ENCODE measurements at regions not wholly inside any gene's neighbourhood (a gene's known extent, or its start where the extent isn't known, plus 50 kb on each side); places are given as distances from the start of the nearest gene placed in this dataset.
"Not testable (repeated sequence)": the region's sequence is repeated elsewhere in the genome, so short reads cannot be mapped to it uniquely, and the experiment has no call there.

DNA sequence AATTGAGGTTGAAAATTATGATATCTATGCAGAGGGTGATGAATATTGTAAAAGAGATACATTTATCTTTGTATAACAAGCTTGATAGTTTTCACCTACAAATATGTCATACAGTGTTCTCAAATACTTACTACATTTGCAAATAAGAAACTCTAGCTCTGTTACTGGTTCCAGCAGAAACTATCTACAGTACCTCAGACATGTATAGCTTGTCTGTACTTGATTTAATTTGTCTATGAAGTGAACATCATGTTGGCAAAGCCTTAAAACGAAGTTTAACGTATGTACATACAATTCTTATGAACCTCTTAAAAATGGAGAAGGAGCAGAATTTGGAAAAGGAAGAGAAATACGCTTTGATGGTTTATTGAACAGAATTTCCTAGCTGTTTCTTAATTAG is 201.4 kb upstream of the MARCKS start:
- DNase-seq (ENCODE audit: low spot score), result no peak

DNA sequence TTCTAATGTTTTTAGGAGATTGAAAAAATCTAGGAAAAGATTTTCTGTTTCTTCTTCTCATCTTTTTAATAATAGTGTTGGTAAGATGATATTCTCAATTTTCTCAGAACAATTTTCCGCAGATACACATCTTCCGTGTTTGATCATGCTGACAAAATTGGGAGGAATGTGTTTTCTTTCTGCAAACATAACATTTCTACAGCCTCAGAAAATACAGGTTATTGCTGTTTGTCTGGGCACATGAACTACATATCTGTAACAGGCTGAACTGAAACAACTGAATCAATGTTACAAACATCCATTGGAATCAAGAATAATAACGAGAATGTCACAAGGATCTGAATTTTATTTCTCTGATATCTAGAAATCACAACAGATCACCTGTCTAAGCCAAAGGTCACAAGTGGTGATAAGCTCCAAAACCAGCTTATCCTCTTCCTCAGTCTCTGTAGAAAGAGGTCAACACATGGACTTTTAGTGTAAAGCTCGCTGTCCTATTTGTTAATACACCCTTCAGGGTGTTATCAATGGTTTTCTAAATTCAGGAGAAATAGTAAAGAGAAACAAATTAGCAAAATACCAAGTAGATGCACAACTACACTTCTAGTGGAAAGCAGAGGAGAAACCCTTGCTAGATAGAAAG is 197.3 kb upstream of the MARCKS start:
- DNase-seq (ENCODE audit: low spot score), result no peak

DNA sequence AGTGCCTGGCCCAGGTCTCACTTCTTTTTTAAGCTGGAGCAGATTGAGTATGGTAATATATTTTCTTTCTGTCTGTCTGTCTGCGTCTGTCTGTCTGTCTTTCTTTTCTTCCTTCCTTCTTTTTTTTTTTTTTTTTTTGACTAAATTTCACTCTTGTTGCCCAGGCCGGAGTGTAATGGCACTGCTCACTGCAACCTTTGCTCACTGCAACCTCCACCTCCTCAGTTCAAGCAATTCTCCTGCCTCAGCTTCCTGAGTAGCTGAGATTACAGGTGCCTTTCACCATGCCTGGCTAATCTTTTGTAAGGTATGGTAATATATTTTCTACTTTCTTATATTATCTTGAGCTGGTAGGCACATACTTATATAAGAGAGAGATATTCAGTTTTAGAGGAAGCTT is 196.3 kb upstream of the MARCKS start:
- no peak for DNase-seq (ENCODE audit: low spot score)

DNA sequence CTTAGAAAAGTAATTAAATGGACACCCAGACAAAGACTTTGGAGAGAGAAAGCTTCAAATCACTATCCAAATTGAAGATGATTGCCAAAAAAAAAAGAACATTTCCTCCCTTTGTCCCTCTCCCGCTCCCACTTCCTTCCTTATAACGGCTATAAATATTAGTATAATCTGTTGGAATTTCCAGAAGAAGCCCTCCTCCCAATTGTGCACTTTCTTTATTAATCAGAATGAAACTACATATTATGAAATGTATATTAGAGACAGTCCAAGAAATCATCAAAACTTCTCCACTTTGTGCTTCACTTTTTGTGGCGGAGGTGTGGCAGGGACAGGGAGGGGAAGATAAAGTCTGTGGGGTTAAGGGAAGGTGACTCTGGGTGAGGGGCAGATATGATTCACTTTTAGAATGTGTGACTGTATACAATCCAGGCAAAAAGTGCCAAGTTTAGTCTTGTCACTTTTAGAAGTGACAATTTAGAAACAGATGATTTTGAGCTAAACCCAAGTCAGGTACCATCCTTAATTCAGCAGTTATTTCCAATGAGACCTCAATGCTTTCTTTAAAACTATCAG is 195.0 kb upstream of the MARCKS start:
- no peak for DNase-seq (ENCODE audit: low spot score)

DNA sequence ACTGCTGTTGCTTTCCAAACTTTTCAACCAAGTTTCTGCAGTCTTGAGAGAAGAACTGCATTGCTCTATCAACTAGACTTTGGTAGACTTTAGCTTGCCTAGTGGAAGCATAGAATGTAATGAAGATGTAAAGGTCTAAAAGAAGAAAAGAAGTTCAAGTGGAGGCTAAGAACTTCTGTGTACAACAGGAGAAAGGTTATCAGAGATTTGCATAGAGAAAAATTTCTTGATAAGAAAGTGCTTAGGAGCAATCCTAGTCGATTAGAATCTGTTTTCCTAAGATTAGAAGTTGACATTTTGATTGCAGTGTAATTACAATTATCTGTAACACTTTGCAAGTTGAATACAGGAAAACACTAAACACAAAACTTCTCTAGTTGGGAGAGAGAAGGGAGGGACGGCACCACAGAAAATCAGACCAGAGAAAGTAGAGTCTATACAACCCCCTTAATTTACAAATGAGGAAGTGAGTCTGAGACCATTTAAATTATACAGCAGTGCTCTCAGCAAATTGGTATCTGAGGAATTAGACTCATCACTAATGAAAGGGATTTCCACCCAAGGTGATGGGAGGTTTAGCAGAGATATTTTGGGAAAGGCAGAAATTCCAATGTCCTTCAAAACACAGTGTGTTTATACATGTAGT is 194.3 kb upstream of the MARCKS start:
- DNase-seq (ENCODE audit: low spot score), result no peak

DNA sequence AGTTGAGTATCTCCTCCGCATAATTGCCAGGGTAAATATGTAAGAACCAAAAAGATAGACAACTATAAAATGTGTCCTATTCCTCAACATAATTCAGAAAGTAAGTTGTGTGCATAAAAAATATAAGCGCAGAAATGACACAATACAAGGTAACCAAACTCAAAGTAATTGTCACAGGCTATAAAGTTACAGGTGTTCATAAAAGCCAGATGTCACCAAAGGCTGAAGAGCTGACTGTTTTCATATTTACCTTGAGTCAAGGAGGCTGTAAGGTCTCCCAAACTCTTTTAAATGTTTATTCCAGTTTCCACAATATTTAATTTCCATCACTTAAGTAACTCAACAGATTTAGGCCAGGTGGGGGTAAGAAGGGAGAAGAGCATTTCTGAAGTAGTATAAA is 192.2 kb upstream of the MARCKS start:
- DNase-seq (ENCODE audit: low spot score), result no peak

DNA sequence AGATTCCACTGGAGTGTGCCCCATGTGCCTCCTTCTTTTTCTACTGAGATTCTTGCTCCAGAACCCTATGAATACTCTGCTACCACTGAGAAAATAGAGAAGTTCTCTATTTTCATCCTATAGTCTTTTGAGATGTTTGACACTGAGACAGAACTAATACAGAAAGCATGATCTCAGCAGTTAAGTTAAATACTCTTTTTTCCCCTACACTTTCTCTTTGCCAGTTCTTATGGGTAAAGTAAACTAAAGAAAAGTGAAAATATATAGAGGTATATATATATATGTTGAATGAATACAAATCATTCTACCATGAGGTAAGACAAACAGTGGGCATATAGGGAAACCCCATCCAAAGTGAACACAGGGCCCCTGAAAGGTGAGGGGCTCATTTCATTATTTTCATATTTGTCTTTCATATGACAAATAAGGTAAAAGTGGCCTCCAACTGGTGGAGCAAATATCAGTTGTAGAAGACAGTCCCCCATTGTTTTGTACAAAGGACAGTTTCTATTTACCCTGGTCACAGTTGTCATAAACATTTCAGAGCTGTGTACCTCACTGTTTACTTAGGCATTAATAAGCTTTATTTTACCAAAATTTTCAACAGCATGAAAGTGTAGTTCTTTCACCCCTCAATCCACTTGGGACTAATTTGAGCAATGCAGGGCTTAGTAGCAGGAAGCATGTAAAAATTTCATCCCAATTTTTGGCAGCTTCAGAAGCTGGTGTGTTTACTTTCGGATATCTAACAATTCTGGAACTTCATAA is 188.3 kb upstream of the MARCKS start:
- DNase-seq (ENCODE audit: low spot score), result no peak

DNA sequence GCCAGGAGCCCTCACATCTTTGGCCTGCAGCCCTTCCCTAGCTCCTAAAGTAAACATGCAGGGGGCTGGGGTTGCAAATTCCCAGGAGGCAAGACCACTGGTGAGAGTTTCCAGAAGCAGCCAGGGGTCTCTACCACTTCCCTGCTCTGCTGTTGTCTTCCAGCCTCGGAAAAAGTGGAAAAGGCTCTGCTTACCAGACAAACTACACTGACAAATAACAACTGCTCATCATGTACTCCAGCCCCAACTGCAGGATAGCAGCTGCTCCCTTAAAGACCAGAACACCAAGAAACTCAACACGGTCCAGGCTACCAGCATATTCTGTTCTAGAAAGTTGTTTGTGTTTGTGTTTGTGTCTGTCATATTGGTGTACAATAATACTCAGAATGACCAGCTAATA is 187.5 kb upstream of the MARCKS start:
- no peak for DNase-seq (ENCODE audit: low spot score)

DNA sequence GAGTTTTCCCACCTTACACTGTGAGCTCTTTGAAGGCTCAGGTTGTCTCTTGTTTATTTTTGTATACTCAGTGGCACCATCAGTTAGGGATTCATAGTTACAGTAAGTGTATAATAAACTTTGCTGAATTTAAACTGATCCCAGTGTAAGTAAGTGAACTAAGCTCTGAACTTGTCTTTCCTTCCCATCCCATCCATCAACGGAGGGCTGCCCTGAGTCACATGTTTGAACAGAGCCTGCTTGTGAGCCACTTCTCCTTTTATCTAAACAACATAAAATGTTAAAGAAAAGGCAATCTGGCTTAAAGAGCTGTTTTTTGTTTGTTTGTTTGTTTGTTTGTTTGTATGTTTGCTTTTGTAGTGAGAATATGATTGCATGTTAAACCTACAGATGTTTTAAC is 185.7 kb upstream of the MARCKS start:
- no peak for DNase-seq (ENCODE audit: low spot score)

DNA sequence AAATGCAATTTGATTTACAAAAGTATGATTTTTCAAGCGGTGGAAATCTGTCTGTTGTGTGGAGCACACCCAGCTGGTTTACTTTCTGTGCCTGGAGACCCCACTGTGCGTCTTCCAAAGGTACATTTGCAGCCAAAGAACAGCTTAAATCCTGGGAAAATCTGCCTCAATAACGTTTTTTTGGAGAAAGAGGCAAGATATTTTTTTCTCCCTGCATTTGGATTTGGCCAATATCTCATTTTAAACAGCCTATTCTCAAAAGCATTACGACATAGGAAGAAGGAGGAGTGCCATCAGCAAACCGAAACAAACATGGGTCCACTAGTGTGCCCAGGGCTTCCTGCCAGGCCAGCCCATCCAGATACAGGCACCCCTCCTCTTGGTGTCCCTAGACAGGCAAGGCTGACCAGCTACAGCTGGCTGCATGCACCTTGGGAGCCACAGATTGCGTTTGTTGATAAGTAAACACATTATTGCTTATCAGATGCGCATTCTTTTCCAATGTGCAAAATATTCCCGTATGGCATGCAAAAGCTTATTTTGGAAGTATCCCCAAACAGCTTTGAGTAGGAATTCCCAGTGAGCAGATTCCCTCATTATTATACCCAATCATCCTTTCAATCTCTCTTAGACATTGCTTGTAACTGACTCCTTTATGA is 184.5 kb upstream of the MARCKS start:
- DNase-seq (ENCODE audit: low spot score), result peak; percentile 56

DNA sequence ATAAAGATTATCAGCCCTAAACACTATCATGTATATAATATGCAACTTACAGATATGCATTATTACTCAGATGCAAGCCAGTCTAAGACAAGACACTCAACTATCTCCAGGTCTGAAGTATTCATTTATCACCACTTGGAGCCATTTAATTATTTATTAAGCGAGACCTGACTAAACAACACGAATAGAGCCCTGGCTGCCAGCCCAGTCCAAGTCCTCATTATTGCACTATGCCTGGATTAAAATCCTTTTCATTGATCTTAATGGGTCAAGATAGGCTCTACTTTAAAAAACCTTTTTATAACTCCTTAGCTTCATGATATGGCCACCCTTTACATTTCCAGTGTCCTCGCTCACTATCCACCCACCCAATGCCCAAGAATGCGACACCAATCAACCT is 183.1 kb upstream of the MARCKS start:
- no peak for DNase-seq (ENCODE audit: low spot score)

DNA sequence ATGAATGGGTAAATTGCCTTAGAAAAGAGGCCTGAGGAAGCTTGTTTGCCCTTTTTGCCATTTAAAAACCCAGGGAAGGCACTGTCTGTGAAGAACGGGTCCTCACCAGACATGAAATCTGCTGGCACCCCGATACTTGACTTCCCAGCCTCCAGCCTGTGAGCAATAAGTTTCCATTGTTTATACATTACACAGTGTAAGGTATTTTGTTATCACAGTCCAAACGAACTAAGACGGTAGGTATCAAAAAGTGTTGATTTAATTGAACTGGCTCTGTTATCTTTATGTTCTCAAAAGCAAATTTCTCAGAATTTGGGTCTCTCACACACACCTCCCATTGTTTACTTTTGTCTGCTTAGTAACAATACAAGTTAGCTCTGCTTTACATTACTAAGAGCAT is 181.1 kb upstream of the MARCKS start:
- no peak for DNase-seq (ENCODE audit: low spot score)

DNA sequence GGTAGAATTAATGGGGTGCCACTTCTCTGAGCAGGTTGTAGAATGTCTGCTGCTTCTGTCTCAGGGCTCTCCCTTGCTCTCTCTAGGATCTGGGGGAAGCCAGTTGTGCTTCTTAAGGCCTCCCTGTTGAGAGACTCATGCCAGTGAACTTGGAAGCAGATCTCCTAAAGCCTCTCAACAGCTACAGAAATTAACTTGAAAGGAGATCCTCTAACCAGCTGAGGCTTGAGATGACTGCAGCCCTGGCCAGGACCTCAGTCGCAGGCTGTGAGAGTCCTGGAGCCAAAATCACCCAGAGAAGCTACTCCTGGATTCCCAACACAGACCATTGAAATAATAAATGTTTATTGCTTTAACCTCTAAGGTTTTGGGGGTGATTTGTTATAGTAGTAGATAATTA is 180.2 kb upstream of the MARCKS start:
- DNase-seq (ENCODE audit: low spot score), result no peak

DNA sequence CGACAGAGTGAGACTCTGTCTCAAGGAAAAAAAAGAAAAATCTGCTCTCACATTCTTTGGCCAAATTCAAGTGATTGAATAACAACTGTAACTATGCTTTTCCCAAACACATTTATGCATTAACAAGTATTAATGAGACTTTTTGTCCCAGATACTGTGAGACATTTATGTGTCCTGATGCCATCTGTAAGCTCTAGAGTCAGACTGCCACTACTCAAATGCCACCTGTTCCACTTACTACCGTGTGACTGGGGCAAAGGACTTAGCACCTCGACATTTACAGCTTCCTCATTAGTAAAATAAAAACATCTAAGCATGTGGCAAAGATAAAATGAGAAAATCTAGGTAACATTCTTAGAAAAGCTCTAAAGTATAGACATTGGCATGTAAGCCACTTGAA is 178.1 kb upstream of the MARCKS start:
- no peak for DNase-seq (ENCODE audit: low spot score)

DNA sequence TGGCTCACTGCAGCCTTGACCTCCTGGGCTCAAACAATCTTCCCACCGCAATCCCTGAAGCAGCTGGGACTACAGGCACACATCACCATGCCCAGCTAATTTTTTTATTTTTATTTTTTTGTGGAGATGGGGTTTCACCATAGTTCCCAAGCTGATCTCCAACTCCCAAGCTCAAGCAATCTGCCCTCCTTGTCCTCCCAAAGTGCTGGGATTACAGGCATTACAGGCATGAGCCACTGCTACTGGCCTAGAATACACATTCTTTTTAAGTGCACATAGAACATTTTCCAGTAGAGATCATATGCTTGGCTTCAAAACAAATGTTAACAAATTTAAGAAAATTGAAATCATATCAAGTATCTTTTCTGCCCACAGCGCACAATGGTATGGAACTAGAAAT is 176.8 kb upstream of the MARCKS start:
- DNase-seq (ENCODE audit: low spot score), result no peak

DNA sequence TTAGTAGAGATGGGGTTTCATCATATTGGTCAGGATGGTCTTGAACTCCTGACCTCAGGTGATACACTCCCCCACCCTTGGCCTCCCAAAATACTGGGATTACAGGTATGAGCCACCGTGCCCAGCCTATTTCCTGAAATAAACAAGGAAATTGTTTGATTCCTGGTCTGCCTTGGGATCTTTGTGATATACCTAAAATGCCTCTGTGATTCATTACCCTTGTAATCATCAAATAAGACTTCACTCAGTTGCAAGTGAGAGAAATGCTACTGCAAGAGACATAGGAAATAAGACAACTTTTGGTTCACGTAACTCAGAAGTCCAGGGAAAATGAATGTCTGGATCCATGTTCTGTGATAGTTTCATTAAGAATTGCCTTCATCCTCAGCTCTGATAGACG is 173.2 kb upstream of the MARCKS start:
- DNase-seq (ENCODE audit: low spot score), result no peak

DNA sequence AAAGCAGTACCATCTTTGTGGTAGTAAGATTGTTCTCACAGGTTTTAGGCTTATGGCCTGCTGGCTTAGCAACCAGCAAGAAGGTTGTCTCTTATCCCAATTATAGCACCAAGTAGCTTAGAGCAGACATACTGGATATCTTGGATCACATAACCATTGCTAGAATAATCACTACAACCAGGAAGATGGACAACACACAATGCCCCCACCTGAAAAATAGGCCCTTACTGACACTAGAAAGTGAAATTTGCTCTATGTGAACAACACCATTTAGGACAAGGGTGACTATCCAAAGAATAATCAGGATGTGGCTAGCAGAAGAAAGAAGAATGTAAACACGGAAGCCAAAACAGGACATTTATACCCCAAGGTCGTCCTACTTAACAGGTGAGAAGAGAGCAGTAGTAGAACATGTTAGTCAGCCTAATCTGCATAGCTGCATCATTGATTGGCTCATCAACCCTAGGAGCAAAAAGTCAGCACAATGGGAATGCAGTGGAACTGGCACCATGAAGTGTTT is 172.7 kb upstream of the MARCKS start:
- no peak for DNase-seq (ENCODE audit: low spot score)

DNA sequence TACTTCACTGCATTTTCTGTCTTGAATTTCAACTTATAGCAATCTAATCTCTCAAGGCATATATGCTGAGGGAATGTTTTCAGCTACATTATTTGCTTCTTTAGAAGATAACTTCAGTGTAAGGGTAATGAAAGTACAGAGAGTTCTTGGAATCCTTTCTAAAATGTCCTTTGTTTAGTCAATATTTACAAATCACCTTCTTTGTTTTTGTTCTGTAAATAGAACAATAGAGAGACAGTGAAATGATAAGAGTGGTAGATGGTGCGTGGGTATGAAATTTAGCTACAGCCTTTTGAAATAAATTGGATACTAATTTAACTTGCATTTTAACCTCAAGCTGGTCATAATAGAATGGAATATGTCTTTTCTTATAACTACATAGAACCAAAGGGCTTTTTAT is 171.1 kb upstream of the MARCKS start:
- no peak for DNase-seq (ENCODE audit: low spot score)

DNA sequence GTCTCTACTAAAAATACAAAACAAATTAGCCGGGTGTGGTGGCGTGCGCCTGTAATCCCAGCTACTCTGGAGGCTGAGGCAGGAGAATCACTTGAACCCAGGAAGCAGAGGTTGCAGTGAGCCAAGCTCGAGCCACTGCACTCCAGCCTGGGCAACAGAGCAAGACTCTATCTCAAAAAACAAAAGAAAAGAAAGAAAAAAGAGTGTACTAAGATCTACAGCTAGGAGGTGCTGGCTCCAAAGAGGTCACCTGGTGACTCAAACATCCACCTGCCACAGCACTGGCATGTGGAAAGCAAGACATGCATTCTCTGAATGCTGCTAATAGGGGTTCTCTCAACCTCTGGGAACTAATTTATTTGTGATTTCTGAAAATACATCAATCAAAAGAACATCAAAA is 167.5 kb upstream of the MARCKS start:
- DNase-seq (ENCODE audit: low spot score), result not testable (repeated sequence)

DNA sequence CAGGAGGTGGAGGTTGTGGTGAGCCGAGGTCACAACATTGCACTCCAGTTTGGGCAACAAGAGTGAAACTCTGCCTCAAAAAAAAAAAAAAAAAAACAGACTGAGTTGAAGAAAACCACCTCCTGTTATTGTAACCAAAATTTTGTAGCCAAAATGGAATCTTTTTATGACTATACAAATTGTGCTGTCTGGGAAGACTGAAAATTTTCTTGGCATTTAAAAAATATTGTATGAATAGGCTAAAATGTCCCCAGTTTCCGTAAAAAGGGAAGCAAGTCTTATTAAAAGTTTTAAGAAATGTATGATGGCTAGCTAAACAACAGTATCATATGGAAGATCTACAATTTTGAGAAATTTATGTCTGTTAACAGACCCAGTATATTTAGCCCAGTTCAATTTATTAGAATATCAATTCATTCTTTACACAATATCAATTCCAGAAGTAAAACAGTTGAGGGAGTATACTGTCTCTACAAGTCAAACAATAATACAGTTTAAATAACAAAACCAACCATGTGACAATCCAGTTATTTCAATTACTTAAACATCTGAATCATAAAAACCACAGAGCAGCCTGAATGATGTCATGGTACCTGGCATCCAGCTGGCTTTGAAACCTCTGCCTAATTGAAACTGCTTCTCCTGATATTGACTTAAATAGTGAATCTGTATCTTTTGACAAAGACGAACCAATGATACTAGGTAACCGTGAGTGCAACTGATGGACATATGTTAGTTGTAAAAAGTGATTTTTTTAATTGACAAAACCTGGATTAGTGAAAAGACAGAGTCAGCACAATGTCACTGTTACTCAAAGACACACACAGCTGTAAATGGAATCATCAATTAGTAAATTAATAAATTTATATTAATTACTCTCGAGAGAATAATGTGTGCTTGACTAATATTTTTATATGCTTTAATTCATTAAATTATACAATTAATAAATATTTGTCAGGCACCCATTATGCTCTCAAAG is 166.6 kb upstream of the MARCKS start:
- DNase-seq (ENCODE audit: low spot score), result no peak

DNA sequence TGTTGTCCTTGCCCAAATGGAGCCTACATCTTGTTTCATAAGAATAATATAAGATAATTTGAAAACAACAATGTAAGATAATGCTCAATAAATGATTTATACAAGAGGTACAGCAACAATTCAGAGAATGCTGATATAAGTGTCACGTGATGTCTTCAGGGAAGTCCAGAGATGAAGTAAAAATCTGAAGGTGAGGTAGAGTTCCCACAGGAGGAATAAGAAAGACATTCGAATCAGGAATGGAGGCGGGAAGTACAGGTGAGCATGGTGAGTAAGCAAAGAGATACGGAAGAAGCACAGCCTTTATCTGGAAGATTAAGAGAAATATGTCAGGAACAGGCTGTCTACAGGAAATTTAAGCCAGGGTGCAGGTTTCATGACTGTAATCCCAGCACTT is 165.9 kb upstream of the MARCKS start:
- no peak for DNase-seq (ENCODE audit: low spot score)
